Loucy (cell line): ENCODE measurements at regions not wholly inside any gene's neighbourhood (a gene's known extent, or its start where the extent isn't known, plus 50 kb on each side); places are given as distances from the start of the nearest gene placed in this dataset.

Experiments
- H2AFZ ChIP-seq: fragments of 200-600 bp; sonication (generic); 2 replicates; pipeline ENCODE4 v1.6.0; 2016; ENCODE audit warnings: antibody characterized with exemption, mild to moderate bottlenecking, low read length, moderate library complexity
- H3F3A ChIP-seq: fragments of 200-600 bp; 2 replicates; pipeline ENCODE4 v1.6.0; 2016; ENCODE audit warnings: antibody characterized with exemption, low read depth, mild to moderate bottlenecking
- H3K27me3 ChIP-seq: fragments of 200-600 bp; sonication (generic); 2 replicates; pipeline ENCODE4 v1.6.1; 2014; ENCODE audit warnings: low read length, mild to moderate bottlenecking; ENCODE audit not compliant: insufficient read depth, poor library complexity, severe bottlenecking
- H3K36me3 ChIP-seq: fragments of 200-600 bp; sonication (generic); 2 replicates; pipeline ENCODE4 v1.6.1; 2016; ENCODE audit warnings: low read length; ENCODE audit not compliant: insufficient read depth
- H3K4me1 ChIP-seq: fragments of 200-600 bp; sonication (generic); 2 replicates; pipeline ENCODE4 v1.5.1; 2014; ENCODE audit warnings: low read length, mild to moderate bottlenecking; ENCODE audit not compliant: insufficient read depth, poor library complexity, severe bottlenecking
- H3K4me2 ChIP-seq: fragments of 200-600 bp; sonication (generic); 2 replicates; pipeline ENCODE4 v1.6.0; 2014; ENCODE audit warnings: antibody characterized with exemption, low read length, low read depth, mild to moderate bottlenecking; ENCODE audit not compliant: poor library complexity, severe bottlenecking
- H3K4me3 ChIP-seq: fragments of 200-600 bp; sonication (generic); 2 replicates; pipeline ENCODE4 v1.5.1; 2014; ENCODE audit warnings: low read length, mild to moderate bottlenecking, mixed read lengths; ENCODE audit not compliant: poor library complexity, severe bottlenecking
- H3K79me2 ChIP-seq: fragments of 200-600 bp; sonication (generic); 2 replicates; pipeline ENCODE4 v1.6.1; 2014; ENCODE audit warnings: low read length; ENCODE audit not compliant: insufficient read depth
- H3K9ac ChIP-seq: fragments of 200-600 bp; sonication (generic); 2 replicates; pipeline ENCODE4 v1.6.0; 2014; ENCODE audit warnings: mild to moderate bottlenecking, low read depth, low read length, moderate library complexity; ENCODE audit not compliant: poor library complexity, severe bottlenecking
- H3K9me2 ChIP-seq: fragments of 200-600 bp; sonication (generic); replicated peaks from 2 replicates; pipeline ENCODE4 v1.6.1; 2016; ENCODE audit warnings: low read depth, low read length, mixed read lengths
- H3K9me3 ChIP-seq: fragments of 200-600 bp; sonication (generic); 2 replicates; pipeline ENCODE4 v1.6.1; 2014; ENCODE audit warnings: mild to moderate bottlenecking, antibody characterized with exemption, low read length, low read depth; ENCODE audit not compliant: insufficient read depth
- H4K20me1 ChIP-seq: fragments of 200-600 bp; sonication (generic); 2 replicates; pipeline ENCODE4 v1.6.0; 2014; ENCODE audit warnings: antibody characterized with exemption, low read length, mild to moderate bottlenecking; ENCODE audit not compliant: insufficient read depth, poor library complexity, severe bottlenecking
- EZH2phosphoT487 ChIP-seq: fragments of 200-600 bp; IDR thresholded peaks from 2 replicates; pipeline ENCODE4 v1.6.1; 2018; ENCODE audit warnings: antibody characterized with exemption, mild to moderate bottlenecking, moderate library complexity, borderline replicate concordance
- TF ChIP-seq, protein P1 (sequence below): fragments of 200-600 bp; sonication (generic); conservative IDR thresholded peaks from 2 replicates; pipeline ENCODE4 v1.5.1; 2014; ENCODE audit warnings: mild to moderate bottlenecking, antibody characterized with exemption, low read length

DNA sequence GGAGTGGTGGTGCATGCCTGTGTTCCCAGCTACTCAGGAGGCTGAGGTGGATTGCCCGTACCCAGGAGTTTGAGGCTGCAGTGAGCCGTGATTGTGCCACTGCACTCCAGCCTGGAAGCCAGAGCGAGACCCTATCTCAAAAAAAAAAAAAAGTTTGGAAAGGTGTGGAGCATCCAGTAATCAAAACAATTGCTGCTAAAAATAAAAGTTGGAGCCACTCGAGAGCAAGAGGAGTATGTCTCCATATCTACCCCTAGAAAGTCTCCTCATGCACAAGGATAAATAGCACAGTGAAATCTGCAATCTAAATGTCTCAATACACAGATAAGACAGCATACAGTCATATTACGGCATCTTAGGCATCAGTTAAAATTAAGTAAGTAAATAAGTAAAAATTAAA is 81.5 kb upstream of the NEBL start:
- H3K27me3 ChIP-seq = no peaks in the 10 kb centered on the region
- no peak for TF ChIP-seq EZH2phosphoT487
- TF ChIP-seq, protein P1, sequence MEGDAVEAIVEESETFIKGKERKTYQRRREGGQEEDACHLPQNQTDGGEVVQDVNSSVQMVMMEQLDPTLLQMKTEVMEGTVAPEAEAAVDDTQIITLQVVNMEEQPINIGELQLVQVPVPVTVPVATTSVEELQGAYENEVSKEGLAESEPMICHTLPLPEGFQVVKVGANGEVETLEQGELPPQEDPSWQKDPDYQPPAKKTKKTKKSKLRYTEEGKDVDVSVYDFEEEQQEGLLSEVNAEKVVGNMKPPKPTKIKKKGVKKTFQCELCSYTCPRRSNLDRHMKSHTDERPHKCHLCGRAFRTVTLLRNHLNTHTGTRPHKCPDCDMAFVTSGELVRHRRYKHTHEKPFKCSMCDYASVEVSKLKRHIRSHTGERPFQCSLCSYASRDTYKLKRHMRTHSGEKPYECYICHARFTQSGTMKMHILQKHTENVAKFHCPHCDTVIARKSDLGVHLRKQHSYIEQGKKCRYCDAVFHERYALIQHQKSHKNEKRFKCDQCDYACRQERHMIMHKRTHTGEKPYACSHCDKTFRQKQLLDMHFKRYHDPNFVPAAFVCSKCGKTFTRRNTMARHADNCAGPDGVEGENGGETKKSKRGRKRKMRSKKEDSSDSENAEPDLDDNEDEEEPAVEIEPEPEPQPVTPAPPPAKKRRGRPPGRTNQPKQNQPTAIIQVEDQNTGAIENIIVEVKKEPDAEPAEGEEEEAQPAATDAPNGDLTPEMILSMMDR = no peak
- H3K9ac ChIP-seq = no peak overlapping the region
- no peaks in the 10 kb centered on the region for H3K79me2 ChIP-seq
- H3K4me1 ChIP-seq = no peaks in the 10 kb centered on the region
- H3K9me3 ChIP-seq = no peaks in the 10 kb centered on the region
- H3F3A ChIP-seq = no peaks in the 10 kb centered on the region
- no peak overlapping the region for H3K4me2 ChIP-seq
- H4K20me1 ChIP-seq = no peaks in the 10 kb centered on the region
- no peak overlapping the region for H3K4me3 ChIP-seq
- H3K36me3 ChIP-seq = no peaks in the 10 kb centered on the region
- H2AFZ ChIP-seq = no peak overlapping the region
- peaks cover 6% of the 10 kb centered on the region; the same call in 1 of the 2 replicates for H3K9me2 ChIP-seq

DNA sequence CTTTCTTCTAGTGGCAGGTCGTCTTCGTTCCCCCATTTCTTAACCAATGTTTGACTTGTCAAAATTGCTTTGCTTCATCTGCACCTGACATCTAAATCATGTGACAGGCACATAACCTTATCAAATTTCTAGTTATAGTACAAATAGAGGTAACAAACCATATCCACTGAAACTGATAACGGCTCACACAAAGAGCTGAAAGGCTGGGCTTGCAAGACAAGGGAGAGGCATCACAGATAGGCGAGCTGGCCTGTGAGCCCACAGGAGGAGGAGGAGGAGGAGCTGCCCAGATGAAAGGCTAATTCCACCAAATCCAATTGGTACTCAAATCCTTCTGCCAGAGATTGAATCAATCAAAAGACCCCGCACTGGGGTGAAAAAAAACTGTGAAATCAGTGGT is 80.2 kb upstream of the NEBL start:
- Histone ChIP-seq H3K27me3 (no peaks in the 10 kb centered on the region), H3F3A (no peaks in the 10 kb centered on the region), H4K20me1 (no peaks in the 10 kb centered on the region), H3K4me2 (no peak overlapping the region), H2AFZ (no peak overlapping the region), H3K9me3 (no peaks in the 10 kb centered on the region), H3K36me3 (no peaks in the 10 kb centered on the region), H3K4me3 (no peak overlapping the region), H3K9ac (no peak overlapping the region), H3K9me2 (0 out of 2 replicates have a peak, but pooled peaks cover 6% of the 10 kb centered on the region), H3K4me1 (no peaks in the 10 kb centered on the region), H3K79me2 (no peaks in the 10 kb centered on the region)
- TF ChIP-seq EZH2phosphoT487 = no peak
- TF ChIP-seq, protein P1 = no peak

DNA sequence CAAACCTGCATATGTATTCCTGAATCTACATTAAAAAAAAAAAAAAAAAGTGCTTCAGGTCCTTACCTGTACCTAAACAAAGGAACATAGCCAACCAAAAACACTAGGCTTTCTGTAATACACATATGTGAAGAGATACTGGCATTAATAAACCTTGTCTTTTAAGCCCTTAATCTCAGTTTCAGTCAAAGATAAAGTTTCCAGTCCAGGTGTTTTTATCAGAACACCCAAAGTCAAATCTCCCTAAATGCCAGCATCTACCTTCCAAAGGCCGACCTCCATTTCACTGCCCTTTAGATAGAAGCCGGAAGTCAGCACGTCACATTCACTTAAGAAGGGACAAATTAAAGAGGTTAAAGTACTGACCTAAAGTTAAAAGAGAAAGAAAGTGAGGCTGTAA is 79.8 kb upstream of the NEBL start:
- Histone ChIP-seq H3K9me3 (no peaks in the 10 kb centered on the region), H3F3A (no peaks in the 10 kb centered on the region), H3K36me3 (no peaks in the 10 kb centered on the region), H3K79me2 (no peaks in the 10 kb centered on the region), H3K27me3 (no peaks in the 10 kb centered on the region), H3K4me3 (no peak overlapping the region), H3K4me2 (no peak overlapping the region), H3K9me2 (0 out of 2 replicates have a peak, but pooled peaks cover 6% of the 10 kb centered on the region), H3K9ac (no peak overlapping the region), H3K4me1 (no peaks in the 10 kb centered on the region), H4K20me1 (no peaks in the 10 kb centered on the region), H2AFZ (no peak overlapping the region)
- TF ChIP-seq, protein P1 = no peak
- no peak for TF ChIP-seq EZH2phosphoT487
